ENCODE measurements at regions not wholly inside any gene's neighbourhood (a gene's known extent, or its start where the extent isn't known, plus 50 kb on each side); places are given as distances from the start of the nearest gene placed in this dataset.
A peak's percentile ranks its signal among the peaks of the same experiment; 100 is the strongest.

- Mint-ChIP-seq H3K27ac (peak overlapping the region; percentile 68), H3K27me3 (no peaks in the 10 kb centered on the region), H3K4me3 (peak overlapping the region; percentile 28), H3K9me3 (no peaks in the 10 kb centered on the region), H3K4me1 (peaks cover 31% of the 10 kb centered on the region), H3K36me3 (ENCODE audit: low read depth) (no peaks in the 10 kb centered on the region)
- DNase-seq, result no peak
- CTCF ChIA-PET, result interaction anchor here (0.5 to 1.8 kb wide), 14 partner anchors 9 to 613 kb away, joined by 3 to 9 read pairs (median 4); no protein-coding TSS in a partner anchor
- intact Hi-C loops (cut with micrococcal nuclease), result loop anchor here (5.0 kb wide), 1 partner anchor 614 kb away; no protein-coding TSS in a partner anchor
- POLR2A ChIA-PET, result interaction anchor here (0.8 kb wide), 1 partner anchor 592 kb away, joined by 3 read pairs; no protein-coding TSS in a partner anchor
- ATAC-seq (ENCODE audit: low read depth), result peak; percentile 91
- no peak for TF ChIP-seq CTCF (IDR thresholded peaks at IDR 0.05)
Observed at GRCh38 chr22:22343581-22344296, 99.2 kb downstream of the VPREB1 start.

GRCh38 chr22:22344430-22344829 lies 99.8 kb downstream of the VPREB1 start:
- intact Hi-C loops (cut with micrococcal nuclease), result loop anchor here (5.0 kb wide), 1 partner anchor 613 kb away; no protein-coding TSS in a partner anchor
- H3K27me3 Mint-ChIP-seq, result no peaks in the 10 kb centered on the region
- TF ChIP-seq CTCF (IDR thresholded peaks at IDR 0.05), result no peak

GRCh38 chr22:22345781-22346180 lies 101.2 kb downstream of the VPREB1 start:
- intact Hi-C loops (cut with micrococcal nuclease), result no loop called here
- Mint-ChIP-seq H3K27me3 (no peaks in the 10 kb centered on the region), H3K4me3 (no peak overlapping the region), H3K36me3 (ENCODE audit: low read depth) (no peaks in the 10 kb centered on the region), H3K27ac (no peak overlapping the region), H3K4me1 (peaks cover 31% of the 10 kb centered on the region), H3K9me3 (no peaks in the 10 kb centered on the region)
- DNase-seq, result no peak
- ChIA-PET POLR2A (no interaction called here), CTCF (interaction anchor here (1.4 to 1.8 kb wide), 2 partner anchors 77 to 188 kb away, joined by 4 read pairs; no protein-coding TSS in a partner anchor)
- no peak for TF ChIP-seq CTCF (IDR thresholded peaks at IDR 0.05)
- no peak for ATAC-seq (ENCODE audit: low read depth)

More at GRCh38 chr22:22344430-22344829, 99.8 kb downstream of the VPREB1 start:
- Mint-ChIP-seq H3K27ac (no peak overlapping the region), H3K4me1 (peaks cover 31% of the 10 kb centered on the region), H3K4me3 (no peak overlapping the region), H3K9me3 (no peaks in the 10 kb centered on the region), H3K36me3 (ENCODE audit: low read depth) (no peaks in the 10 kb centered on the region)
- ATAC-seq (ENCODE audit: low read depth) (no peak), DNase-seq (no peak)
- POLR2A ChIA-PET, result no interaction called here
- CTCF ChIA-PET, result interaction anchor here (0.9 to 1.7 kb wide), 5 partner anchors 8 to 612 kb away, joined by 3 to 5 read pairs (median 4); no protein-coding TSS in a partner anchor

- TF ChIP-seq CTCF (IDR thresholded peaks at IDR 0.05), result no peak
- no peak for DNase-seq
- Mint-ChIP-seq H3K27me3 (no peaks in the 10 kb centered on the region), H3K4me3 (no peak overlapping the region), H3K27ac (no peak overlapping the region), H3K36me3 (ENCODE audit: low read depth) (no peaks in the 10 kb centered on the region), H3K9me3 (no peaks in the 10 kb centered on the region), H3K4me1 (peaks cover 34% of the 10 kb centered on the region)
- CTCF ChIA-PET, result interaction anchor here (1.8 kb wide), 1 partner anchor 189 kb away, joined by 4 read pairs; no protein-coding TSS in a partner anchor
- POLR2A ChIA-PET, result no interaction called here
- intact Hi-C loops (cut with micrococcal nuclease), result no loop called here
- no peak for ATAC-seq (ENCODE audit: low read depth)
Observed at GRCh38 chr22:22346401-22347107, 102.0 kb downstream of the VPREB1 start.

All from activated B cell treated with CpG ODN at 0.5 μM for 24 hours (primary cell).